Dedifferentiated amniotic fluid mesenchymal stem cell (primary cell): ENCODE measurements at regions not wholly inside any gene's neighbourhood (a gene's known extent, or its start where the extent isn't known, plus 50 kb on each side); places are given as distances from the start of the nearest gene placed in this dataset.

Experiments used
- DNase-seq: peaks from one replicate; pipeline ENCODE4 v3.0.0-alpha.2; 2016; ENCODE audit errors: extremely low spot score

DNA sequence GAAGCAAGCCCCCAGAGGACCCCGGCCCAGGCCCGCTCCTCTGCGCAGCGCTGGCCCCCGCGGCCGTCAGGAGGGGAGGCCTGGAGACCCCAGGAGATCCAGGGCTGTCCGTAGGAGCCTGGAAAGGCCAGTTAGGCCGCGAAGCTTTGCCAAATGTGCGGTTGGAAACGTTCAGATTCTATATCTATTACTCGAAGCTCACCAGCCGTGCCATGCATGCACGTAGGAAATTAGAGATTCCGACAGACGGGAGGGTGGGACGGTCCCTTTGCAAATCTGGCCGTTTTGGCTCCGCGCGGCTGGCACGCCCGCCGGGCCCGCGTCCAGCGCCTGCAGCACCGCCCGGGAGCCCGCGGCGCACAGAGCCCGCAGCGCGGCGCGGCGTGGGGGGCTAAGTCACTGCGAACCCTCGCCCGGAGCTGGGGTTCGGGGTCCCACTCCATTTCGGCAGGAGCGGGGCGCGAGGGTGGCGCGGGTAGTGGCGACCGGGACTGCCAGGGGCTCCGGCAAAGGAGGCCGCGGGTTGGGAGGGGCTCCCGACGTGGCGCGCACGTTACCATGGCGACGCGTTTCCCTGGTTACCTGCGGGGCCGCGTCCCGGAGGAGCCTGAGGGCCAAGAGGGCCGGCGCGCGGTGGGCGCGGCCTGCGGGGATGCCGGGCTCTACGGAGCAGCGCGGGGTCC, 488.6 kb upstream of the SMIM21 start:
- no peak for DNase-seq

DNA sequence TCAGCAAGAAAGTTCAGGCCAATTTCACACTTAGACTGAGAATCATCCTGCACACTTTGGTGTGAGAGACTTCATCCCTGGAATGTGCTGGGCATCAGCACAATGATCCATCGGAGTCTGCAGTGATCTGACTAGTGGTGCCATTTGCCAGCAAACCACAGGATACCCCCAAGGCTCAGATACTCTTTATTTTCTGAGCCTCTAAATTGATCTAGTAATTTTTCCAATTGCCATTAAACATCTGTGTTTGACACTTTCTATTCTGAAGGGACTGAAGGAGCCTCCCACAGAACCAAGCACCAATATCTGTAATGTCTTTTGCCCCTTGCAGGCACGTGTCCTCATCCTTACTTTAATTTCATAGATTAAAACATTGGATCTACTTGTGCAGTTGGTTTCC, 485.3 kb upstream of the SMIM21 start:
- DNase-seq: no peak

DNA sequence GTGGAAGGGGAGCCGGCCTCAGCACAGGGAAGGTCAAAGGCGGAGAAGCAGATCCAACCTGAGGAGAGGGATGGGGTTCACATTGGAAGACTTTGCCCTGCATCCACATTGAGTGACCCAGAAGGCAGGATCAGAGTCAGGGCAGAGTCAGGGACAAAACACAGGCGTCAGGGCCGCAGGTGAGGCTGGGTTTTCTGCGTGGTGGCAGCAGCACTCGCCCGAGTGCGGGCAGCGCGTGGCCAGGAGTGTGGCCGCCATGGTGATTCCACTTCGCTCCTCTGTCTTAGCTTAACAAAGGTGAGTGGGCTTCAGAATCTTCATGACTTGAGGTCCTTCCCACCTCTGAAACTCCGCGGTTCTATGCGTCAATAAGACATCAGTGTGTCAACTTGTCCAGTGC, 476.9 kb upstream of the SMIM21 start:
- no peak for DNase-seq

DNA sequence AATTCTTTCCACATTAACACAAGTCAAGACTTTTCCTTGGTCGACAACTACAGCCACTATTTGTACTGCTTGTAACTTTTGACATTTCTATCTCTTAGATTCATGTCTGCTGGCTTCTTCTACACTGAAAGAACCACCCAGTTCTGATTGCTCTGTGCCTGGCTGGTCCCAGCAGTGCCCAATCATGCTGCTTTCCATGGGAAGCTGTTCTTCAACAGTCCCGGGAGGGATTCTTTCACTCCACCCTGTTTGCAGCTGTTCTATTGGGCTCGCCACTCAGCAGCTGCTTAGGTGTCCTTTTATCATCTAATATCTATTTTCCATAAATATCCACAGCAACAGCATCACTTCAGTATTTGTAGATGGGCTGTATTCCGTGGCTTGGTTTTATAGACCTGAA, 471.1 kb upstream of the SMIM21 start:
- no peak for DNase-seq

DNA sequence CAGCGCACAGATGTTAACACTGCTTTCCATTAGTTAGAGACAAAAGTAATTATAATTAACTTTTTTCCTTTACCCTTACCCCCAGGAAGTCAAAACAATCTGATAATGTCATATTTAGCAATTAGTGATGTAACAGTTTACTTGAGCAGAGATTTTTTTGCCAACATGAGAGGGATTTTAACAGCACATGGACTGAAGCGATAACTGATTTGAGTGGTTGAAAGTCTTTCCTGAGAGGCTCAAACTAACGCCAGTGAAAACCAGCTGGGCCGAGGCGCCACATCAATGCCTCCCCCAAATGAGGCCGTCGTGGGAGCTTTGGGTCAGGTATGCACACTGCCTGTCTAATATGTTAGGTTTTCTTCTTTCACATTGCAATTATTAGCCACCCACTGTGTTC, 469.9 kb upstream of the SMIM21 start:
- no peak for DNase-seq

DNA sequence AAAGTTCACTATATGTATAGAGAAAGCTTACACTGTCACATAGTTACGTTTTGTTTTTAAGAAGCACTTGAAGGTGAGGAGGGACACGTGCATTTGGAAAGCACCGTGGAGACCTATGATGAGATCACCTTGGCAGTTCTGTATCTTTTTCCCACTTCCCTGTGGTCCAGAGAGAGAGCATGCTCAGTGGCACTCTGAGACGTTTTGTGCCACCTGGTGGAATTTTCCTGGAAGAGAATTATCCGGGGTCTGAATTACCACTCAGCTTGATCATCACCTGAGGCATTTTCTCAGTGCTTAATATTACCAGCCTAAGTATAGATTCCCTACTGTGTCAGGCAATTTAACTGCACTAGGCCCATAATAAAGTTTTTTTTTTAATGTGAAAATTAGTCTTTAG, 469.4 kb upstream of the SMIM21 start:
- no peak for DNase-seq

DNA sequence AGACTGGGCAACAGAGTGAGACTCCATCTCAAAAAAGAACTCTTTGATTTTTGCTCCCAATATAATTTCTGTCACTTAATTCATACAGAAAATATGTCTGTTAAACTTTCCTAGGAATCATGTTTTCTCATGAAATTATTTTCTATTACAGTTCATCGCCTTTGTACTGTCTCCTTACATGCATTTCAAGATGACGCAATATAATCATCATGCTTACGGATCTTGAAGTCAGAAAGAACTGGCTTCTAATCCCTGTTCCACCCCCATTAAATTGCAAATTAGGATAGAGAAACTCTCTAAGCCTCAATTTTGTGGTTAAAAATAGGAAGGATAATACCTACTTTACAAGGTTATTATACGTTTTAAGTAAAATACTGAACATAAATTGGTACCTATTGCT, 467.6 kb upstream of the SMIM21 start:
- DNase-seq: no peak

DNA sequence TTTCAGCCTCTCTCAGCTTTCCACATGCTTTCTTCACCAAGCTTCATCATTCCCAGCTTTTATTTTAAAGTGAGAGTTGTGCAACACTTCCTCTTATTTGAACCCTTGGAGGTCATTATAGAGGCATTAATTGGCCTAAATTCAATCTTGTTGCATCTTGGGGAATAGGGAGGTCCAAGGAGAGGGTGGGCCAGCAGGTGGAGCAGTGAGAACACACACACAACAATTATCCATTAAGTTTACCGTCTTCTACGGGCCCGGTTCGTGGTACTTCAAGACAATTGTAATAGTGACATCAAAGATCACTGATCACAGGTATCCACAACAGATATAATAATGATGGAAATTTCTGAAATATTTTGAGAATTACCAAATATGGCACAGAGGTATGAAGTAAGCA, 457.2 kb upstream of the SMIM21 start:
- DNase-seq: no peak

DNA sequence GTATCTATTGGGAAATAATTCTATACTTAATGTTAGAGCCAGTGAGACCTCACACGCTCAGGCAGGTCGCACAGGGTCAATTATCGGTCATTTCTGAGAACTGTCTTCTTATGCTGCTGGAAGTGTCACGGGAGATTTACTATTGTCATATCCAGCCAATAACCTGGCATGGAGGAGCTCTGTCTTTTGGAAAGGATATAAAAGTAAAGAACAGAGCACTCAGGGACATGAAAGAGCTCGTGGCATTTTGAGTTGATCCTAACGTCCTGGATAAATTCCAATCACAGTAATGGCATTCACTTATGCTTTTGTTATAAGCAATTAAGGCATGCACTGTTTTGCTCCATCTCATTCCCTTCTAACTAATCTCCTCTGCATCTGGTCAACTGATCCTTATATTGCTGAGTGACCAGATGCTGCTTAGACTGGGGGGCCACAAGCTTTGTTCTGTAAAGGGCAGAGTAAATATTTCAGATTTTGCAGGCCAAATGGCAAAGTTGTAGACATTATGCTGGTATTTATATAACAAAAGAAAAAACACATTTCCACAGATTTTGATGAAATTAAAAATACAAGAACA, 453.5 kb upstream of the SMIM21 start:
- DNase-seq: no peak

DNA sequence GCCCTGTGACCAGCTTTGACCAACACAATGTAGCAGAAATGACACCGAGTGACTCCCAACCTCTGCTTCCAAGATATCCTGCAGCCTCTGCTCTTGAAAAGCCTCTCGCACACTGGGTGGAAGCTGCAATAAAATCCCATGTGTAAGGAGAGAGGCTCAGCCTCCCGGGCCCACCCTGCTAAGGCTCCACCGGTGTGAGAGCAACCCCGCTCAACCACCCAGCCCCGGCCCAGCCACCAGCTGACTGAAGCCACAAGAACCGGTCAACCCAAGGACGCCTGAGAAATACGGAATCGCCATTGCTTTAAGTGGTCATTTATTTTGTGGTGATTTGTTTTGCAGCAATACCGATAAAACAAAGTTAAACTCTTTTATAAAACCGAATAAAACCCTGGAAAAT, 452.8 kb upstream of the SMIM21 start:
- no peak for DNase-seq

DNA sequence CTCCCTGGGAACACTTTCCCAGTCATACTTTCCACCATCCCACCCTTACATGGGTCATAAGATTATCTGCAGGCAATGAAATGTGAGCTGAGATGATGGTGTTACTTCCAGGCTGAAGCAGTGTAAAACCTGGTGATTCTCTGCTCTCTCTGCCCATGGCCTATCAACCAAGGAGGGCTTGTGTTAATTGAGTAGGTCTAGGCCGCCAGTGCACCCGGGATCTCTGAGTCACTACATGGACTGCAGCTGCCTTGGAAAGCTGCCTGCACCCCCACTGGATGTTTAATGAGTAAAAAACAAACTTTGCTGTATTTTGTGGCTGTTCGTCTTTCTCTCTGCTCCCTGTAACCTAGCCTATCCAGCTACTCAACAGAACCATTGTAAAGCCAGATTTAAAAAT, 451.7 kb upstream of the SMIM21 start:
- no peak for DNase-seq

DNA sequence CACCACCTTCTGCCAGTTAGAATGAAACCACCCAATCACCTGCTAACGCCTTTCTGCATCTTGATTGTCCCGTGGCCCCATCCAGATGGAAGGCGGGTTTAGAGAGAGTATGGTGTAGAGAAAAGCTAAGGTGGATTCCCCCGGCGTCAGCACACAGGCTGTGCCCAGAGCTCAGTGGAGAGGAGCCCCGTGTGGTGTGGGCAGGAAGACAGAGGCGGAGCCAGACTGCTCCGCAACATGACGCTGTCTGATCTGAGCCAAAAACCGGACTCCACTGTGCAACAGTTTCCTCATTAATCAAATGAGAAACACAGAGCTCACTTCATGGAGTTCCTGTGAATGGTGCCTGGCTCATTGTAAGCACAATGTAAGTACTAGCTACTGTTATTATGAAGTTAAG, 448.1 kb upstream of the SMIM21 start:
- DNase-seq: no peak

DNA sequence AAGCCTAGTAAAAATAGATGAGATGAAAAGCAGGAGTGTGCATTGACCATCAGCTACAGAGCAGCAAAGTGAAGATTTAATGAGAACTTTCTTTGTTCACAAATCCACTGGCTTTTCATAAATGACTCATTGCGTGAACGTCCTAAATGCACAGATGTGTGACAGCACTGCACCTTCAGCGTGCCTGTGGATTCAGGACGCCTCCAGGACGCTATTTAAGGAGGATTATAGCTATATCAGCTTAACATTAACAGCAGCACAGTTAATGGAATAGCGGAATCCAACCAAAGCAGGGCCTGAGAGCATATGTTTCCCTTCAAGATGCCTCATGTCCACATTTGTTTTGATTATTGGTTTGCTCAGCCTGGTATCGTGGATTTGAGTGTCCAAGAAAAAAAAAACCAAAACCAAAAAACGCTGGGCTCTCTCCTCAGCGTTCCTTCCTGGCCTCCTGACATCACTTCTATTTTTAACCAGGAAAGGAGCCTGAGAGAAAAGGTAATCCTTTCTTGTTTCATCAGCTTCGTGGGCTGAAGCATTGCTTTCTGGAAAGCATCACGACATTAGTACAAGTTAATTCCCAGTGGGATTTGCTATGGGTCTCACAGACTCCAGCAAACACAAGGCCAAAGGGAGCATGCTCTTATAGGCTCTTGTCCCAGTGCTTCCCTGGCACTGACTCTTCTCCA, 447.0 kb upstream of the SMIM21 start:
- DNase-seq: no peak

DNA sequence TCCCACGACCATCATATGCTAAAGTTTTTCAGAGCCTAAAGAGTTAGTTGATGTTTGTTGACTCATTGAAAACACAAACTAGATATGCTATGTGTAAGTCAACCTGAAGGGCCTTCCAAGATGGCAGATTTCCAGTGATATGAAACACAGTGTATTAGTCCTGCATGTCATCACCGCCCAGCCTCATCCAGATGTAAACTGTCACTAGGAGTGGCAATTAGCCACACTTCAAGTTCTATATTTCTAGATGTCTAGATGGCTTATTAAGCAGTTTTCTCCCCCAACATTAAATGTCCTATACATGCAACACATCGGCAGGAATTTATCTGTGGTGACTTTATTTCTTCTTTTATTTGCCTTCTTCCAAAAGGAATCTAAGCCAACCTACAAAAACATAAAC, 444.1 kb upstream of the SMIM21 start:
- DNase-seq: no peak

DNA sequence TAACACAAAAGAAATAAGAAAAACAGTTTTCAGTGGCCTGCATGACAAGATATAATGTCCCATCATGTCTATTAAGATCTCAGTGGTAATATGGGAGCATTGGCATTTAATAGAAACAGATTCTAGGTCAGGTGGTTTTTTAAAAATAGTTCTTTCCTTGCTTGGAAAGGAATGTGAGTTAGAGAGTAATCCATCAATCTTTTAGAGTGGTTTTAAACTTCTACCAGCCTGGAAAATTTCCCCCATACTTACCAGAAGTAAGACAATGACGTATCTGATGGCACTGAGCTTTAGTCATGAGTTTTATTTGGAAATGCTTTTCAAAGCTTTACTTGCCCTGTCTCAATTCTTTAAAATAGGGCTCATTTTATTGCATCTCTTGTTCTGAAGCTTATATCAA, 441.7 kb upstream of the SMIM21 start:
- no peak for DNase-seq

DNA sequence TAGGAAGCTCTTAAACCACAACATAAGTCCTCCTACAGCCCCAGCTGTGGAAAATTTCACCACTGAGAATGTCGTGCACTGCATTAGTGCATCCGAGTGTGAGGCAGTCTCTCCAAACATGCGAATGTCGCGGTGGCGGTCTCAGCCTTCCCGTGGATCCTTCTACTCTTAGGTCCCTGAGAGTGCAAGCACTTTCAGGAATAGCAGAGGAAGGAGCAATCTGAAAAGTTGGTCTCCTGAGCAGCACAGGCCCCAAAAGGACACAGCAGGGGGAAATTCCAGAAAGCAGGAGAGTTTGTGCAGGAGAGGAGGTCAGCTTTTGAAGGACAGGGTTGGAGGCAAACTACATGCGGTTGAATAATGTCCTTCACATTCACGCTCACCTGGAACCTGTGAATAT, 440.5 kb upstream of the SMIM21 start:
- DNase-seq: no peak

DNA sequence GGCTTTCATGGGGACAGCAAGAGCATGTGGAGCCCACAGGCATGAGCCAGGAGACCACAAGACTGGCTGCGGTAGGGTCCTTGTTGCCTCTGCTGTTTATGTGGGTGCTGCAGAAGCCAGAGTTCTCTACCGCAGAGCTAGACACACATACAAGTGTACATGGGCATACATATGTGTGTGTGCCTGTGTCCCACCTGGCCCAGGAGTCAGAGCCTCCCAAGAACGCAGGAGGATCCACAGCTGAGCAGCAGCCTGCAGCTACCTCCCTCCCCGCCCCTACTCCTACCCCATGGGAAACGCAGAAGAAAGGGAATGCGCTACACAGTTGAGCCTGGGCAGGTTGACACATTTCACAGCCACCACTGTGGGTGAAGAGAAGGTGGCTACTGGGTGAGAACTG, 438.1 kb upstream of the SMIM21 start:
- DNase-seq: no peak

DNA sequence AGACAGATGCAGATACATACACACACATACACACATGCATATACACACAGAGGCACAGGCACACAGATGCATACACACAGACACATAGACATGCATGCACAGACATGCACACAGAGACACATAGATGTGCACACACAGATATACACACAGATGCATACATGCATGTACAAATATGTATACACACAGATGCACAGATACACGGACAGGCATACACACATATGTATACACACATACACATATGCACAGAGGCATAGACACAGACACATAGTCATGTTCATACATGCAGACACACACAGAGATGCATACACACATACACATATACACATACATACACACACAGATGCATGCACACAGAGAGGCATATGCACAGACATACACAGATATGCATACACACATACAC, 437.3 kb upstream of the SMIM21 start:
- no peak for DNase-seq

DNA sequence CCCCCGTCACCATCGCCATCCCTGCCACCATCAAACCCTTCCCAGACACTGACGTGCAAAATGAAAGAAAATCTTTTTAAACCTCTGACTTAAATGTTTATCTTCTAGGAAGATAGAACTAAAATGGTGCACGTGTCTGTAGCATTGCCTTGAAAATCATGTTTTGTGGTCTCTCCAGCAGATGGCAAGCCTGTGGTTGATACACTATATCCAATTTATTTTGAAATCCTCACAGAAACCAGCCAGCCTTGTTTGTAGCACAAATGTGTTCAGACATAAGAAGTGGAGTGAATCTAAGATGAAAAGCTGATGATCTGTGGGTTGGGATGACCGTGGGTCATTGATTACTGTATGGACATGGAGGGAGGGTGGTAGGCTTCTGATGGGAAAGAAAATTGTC, 436.2 kb upstream of the SMIM21 start:
- no peak for DNase-seq

DNA sequence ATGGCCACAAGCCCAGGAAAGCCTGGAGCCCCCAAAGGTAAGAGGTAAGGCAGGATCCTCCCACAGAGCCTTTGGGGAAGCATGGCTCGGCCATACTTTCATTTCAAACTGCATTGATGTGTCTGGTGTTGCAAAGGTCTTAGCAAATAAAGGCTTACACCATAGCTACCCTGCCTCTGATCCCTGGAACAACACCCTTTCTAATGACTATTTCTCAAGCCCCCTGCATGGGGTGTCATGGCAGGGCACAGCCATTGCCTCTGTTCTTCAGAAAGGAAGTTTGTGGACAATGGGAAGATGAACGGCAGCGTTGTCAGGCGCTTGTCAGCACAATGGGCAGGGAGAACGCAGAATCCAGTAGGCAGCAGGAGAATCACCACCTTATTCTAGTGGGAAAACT, 435.0 kb upstream of the SMIM21 start:
- no peak for DNase-seq

DNA sequence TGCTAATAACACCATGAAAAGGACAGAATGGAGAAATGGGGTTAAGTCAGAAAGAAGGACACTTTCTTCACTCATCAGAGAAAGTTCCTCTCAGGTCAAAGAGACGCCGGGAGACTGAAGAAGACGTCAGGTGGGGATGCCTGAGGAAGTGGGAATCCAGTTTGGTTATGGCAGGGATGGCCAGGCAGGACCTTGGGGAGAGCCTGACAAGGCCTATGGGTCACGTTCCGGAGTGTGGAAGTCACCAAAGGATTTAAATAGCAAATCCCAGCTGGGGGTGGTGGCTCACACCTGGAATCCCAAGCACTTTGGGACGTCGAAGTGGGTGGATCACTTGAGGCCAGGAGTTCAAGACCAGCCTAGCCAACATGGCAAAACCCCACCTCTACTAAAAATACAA, 432.7 kb upstream of the SMIM21 start:
- no peak for DNase-seq

DNA sequence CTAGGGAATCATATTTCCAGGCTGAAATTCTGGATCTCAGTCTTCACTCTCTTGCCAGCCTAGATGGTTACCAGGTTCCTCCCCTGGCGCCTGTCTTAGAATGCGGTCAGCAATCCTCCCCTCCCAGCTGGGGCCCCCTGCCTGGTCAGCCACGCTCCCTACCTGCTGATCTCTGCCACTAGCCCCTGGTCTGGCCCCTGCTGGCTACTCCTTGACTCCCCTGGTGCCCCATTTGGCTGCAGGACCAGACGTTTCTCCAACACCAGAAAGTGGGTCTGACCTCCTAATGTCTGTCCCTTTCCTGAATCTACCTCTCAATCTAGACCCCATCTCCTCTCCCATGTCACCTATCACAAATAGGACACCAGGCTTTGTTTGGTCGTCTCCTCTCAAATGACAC, 432.0 kb upstream of the SMIM21 start:
- DNase-seq: no peak

DNA sequence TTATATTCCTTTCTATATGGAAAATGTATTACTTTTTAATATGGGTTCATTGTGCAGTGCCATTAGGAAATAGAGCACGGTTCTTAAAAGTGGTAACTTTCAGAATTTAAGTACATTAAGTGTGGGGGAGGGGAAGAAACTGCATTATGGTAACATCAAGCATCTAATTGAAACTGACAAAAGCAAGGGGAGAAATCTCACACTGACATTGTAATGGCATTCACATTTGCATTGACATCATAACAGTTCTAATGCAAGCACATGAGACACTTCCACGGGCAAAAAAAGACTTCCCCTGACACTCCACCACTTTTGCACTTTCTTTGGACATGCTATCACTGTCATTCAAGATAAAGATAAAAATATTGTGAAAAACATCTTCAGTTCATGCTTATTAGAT, 431.3 kb upstream of the SMIM21 start:
- DNase-seq: no peak

DNA sequence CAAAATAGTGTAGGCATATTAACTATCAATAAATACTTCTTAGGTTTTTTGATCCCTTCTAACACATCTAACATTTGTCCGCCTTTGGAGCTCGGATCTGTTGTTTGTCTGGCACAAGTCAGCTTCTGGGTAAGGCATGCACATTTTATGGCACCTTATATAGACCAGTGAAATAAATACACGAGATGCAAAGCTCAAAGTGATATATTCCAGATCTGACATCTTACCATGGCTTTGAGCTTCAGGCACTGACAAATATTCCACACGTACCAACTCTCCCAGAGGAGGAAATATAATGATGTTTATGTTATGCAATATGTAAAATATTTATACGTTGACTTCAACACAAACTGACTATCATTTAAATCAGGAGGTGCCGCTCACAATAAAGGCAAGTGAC, 430.1 kb upstream of the SMIM21 start:
- no peak for DNase-seq
